LNCaP clone FGC (cell line): ENCODE measurements at regions not wholly inside any gene's neighbourhood (a gene's known extent, or its start where the extent isn't known, plus 50 kb on each side); places are given as distances from the start of the nearest gene placed in this dataset.
"Not testable (repeated sequence)": the region's sequence is repeated elsewhere in the genome, so short reads cannot be mapped to it uniquely, and the experiment has no call there.

ENCODE experiments used
- DNase-seq: peaks from one replicate; pipeline ENCODE4 v3.0.0-alpha.2; 2011; ENCODE audit warnings: low read depth
- H3K4me3 ChIP-seq: 2 replicates; pipeline ENCODE4 v1.5.1; 2011; ENCODE audit warnings: mild to moderate bottlenecking, low read depth, low read length, control low read depth
- CTCF ChIP-seq: IDR thresholded peaks from 2 replicates; pipeline ENCODE4 v1.5.1; 2012; ENCODE audit warnings: mild to moderate bottlenecking; ENCODE audit not compliant: control insufficient read depth, insufficient read depth; ENCODE audit errors: extremely low read depth

- DNase-seq: no peak
- no peak overlapping the region for H3K4me3 ChIP-seq
- TF ChIP-seq CTCF: no peak
Measured at GRCh38 chr4:59553721-59554091, 1646.4 kb upstream of the ADGRL3 start.

- not testable (repeated sequence) for H3K4me3 ChIP-seq, DNase-seq
Measured at GRCh38 chr4:59556191-59556590, 1643.9 kb upstream of the ADGRL3 start.

GRCh38 chr4:59560141-59560648, 1639.9 kb upstream of the ADGRL3 start:
- not testable (repeated sequence) for DNase-seq, H3K4me3 ChIP-seq

- no peak for TF ChIP-seq CTCF
- DNase-seq: no peak
- no peak overlapping the region for H3K4me3 ChIP-seq
Measured at GRCh38 chr4:59565836-59566235, 1634.3 kb upstream of the ADGRL3 start.

- no peak for TF ChIP-seq CTCF
- DNase-seq: peak; percentile 70
- H3K4me3 ChIP-seq: no peak overlapping the region
Measured at GRCh38 chr4:59570860-59571476, 1629.2 kb upstream of the ADGRL3 start.

- DNase-seq: no peak
- no peak overlapping the region for H3K4me3 ChIP-seq
- TF ChIP-seq CTCF: no peak
Measured at GRCh38 chr4:59571805-59572430, 1628.2 kb upstream of the ADGRL3 start.

GRCh38 chr4:59583845-59584568, 1616.1 kb upstream of the ADGRL3 start:
- H3K4me3 ChIP-seq: no peak overlapping the region
- TF ChIP-seq CTCF: no peak
- DNase-seq: no peak
